Activated T-cell treated with anti-CD3 and anti-CD28 coated beads, Interleukin-2, amount 50 U/mL, for 72 hours (primary cell): ENCODE measurements at regions not wholly inside any gene's neighbourhood (a gene's known extent, or its start where the extent isn't known, plus 50 kb on each side); places are given as distances from the start of the nearest gene placed in this dataset.

ENCODE experiments used
- ATAC-seq, 2 donors: fragments of 150-1000 bp; cut with Tn5 transposase; replicated peaks in 1 of 2; 2 replicates each; pipeline ENCODE4 v1.10.0; 2021; ENCODE audit warnings: moderate library complexity in 2 of 2, mild to moderate bottlenecking in 1 of 2
- DNase-seq, 2 donors: peaks; one replicate each; pipeline ENCODE4 v3.0.0; 2021 to 2022; ENCODE audit warnings: mixed read lengths in 1 of 2
- H3K27ac Mint-ChIP-seq: one replicate; pipeline ENCODE4 v1.8.0; 2022; ENCODE audit warnings: mild to moderate bottlenecking, moderate library complexity, mixed read lengths
- H3K27me3 Mint-ChIP-seq: one replicate; pipeline ENCODE4 v1.8.0; 2022; ENCODE audit warnings: low read depth, mixed read lengths
- H3K36me3 Mint-ChIP-seq, 2 donors: one replicate each; pipeline ENCODE4 v1.8.0; 2022; ENCODE audit warnings: mixed read lengths in 2 of 2, mild to moderate bottlenecking in 1 of 2; ENCODE audit not compliant: insufficient read depth in 2 of 2
- H3K4me1 Mint-ChIP-seq: one replicate; pipeline ENCODE4 v1.8.0; 2022; ENCODE audit warnings: low read depth, mixed read lengths
- H3K4me3 Mint-ChIP-seq, 2 donors: one replicate each; pipeline ENCODE4 v1.8.0; 2022; ENCODE audit warnings: mild to moderate bottlenecking in 2 of 2, mixed read lengths in 2 of 2, moderate library complexity in 2 of 2
- H3K9me3 Mint-ChIP-seq, 2 donors: one replicate each; pipeline ENCODE4 v1.8.0; 2022; ENCODE audit warnings: mixed read lengths in 2 of 2

DNA sequence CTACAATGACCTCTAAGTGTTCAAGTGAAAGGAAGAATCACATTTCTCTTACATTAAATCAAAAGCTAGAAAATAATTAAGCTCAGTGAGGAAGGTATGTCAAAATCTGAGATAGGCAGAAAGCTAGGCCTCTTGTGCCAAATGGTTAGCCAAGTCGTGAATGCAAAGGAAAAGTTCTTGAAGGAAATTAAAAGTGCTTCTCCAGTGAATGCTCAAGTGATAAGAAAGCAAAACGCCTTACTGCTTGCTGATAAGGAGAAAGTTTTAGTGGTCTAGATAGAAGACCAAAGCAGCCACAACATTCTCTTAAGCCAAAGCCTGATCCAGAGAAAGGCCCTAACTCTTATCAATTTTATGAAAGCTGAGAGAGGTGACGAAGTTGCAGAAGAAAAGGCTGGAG, 932.3 kb upstream of the ACVR2A start:
- ATAC-seq (no peak), DNase-seq (no peak)
- Mint-ChIP-seq H3K4me3 (no peak overlapping the region), H3K9me3 (no peaks in the 10 kb centered on the region), H3K4me1 (no peaks in the 10 kb centered on the region), H3K36me3 (no peaks in the 10 kb centered on the region), H3K27me3 (no peaks in the 10 kb centered on the region), H3K27ac (no peak overlapping the region)

DNA sequence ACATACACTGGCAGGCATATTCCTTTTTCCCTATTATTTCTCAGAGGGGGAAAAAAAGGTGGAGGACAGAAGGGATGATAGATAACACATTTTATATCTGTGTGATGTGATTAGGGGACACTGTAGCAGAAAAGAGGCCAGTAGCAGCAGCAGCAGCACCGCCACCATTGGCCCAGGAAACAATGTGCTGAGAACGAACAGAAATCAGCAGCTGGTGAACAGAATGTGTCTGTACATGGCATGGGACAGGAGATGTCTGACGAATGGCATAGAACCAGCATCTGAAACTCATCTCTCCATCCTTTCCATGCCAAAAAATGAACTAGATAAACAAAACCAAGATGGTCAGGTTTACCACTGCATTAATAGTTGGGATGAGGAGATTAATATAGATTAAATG, 936.1 kb upstream of the ACVR2A start:
- DNase-seq (no peak), ATAC-seq (no peak)
- no peak overlapping the region for H3K4me3 Mint-ChIP-seq
- H3K36me3 Mint-ChIP-seq: no peaks in the 10 kb centered on the region
- no peaks in the 10 kb centered on the region for H3K27me3 Mint-ChIP-seq
- H3K9me3 Mint-ChIP-seq: peaks cover 0 to 2% of the 10 kb centered on the region in 2 donors
- H3K27ac Mint-ChIP-seq: no peak overlapping the region
- H3K4me1 Mint-ChIP-seq: no peaks in the 10 kb centered on the region

- DNase-seq: no peak
- no peaks in the 10 kb centered on the region for H3K27me3 Mint-ChIP-seq
- no peak overlapping the region for H3K4me3 Mint-ChIP-seq
- no peak overlapping the region for H3K27ac Mint-ChIP-seq
- no peaks in the 10 kb centered on the region for H3K4me1 Mint-ChIP-seq
- no peaks in the 10 kb centered on the region for H3K36me3 Mint-ChIP-seq
- H3K9me3 Mint-ChIP-seq: no peaks in the 10 kb centered on the region
- ATAC-seq: no peak
These were observed 946.7 kb upstream of the ACVR2A start for GRCh38 chr2:146898083-146898482.

- H3K4me1 Mint-ChIP-seq: no peaks in the 10 kb centered on the region
- peaks cover 0 to 2% of the 10 kb centered on the region in 2 donors for H3K9me3 Mint-ChIP-seq
- no peak overlapping the region for H3K4me3 Mint-ChIP-seq
- ATAC-seq (no peak), DNase-seq (no peak)
- no peaks in the 10 kb centered on the region for H3K27me3 Mint-ChIP-seq
- no peak overlapping the region for H3K27ac Mint-ChIP-seq
- H3K36me3 Mint-ChIP-seq: no peaks in the 10 kb centered on the region
These were observed 950.3 kb upstream of the ACVR2A start for GRCh38 chr2:146894514-146894913.

DNA sequence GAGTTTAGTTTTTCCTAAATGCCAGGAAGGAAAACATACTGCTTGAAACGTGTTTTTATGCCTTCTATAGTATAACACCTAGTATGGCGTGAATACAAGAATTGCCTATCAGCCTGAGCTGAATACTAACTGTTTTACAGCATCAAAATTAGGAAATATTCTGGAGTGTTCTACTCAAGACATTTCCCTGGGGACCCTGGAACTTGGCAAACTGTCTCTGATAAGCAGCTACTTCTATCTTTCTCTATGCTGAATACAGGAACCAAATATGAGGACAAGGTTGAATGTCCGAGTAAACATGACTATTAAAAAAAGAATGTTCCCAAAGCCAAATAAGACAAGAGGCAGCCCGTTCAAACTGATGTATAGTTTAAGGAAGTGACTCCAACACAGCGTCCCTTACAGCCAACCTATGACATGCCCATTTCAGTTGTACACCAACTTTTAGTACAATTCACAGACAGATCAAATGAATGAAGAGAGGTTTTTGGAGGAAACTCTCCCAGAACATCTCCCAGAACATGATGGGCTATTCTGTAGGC, 951.3 kb upstream of the ACVR2A start:
- no peak for DNase-seq
- H3K4me3 Mint-ChIP-seq: no peak overlapping the region
- ATAC-seq: no peak
- H3K36me3 Mint-ChIP-seq: no peaks in the 10 kb centered on the region
- no peaks in the 10 kb centered on the region for H3K27me3 Mint-ChIP-seq
- H3K27ac Mint-ChIP-seq: no peak overlapping the region
- H3K9me3 Mint-ChIP-seq: peaks cover 0 to 2% of the 10 kb centered on the region in 2 donors
- no peaks in the 10 kb centered on the region for H3K4me1 Mint-ChIP-seq

- Mint-ChIP-seq H3K27ac (no peak overlapping the region), H3K4me3 (no peak overlapping the region), H3K9me3 (peaks cover 0 to 2% of the 10 kb centered on the region in 2 donors), H3K4me1 (no peaks in the 10 kb centered on the region), H3K36me3 (no peaks in the 10 kb centered on the region), H3K27me3 (no peaks in the 10 kb centered on the region)
- DNase-seq (no peak), ATAC-seq (no peak)
These were observed 954.3 kb upstream of the ACVR2A start for GRCh38 chr2:146890491-146890890.

GRCh38 chr2:146879882-146880281, 964.9 kb upstream of the ACVR2A start:
- no peak overlapping the region for H3K4me3 Mint-ChIP-seq

DNA sequence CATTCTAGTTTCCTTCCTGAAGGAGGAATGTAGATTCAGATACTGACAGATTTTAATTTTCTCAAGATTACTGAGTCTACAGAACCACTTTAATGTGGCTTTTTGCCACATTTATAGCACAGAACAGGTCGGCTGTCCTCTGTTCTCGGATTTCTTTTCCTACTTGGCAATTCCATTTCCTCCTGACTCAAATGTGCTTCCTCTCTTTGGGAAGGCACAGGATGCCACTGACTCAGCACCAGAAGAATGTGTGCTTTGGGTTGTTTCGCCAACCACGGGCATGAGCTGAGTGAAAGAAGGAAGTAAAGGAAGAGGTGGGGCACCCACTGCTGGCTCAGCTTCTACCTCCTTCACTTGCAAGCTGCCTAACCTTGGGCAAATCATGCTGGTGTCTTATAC, 970.6 kb upstream of the ACVR2A start:
- no peaks in the 10 kb centered on the region for H3K4me1 Mint-ChIP-seq
- peaks cover 0 to 4% of the 10 kb centered on the region in 2 donors for H3K9me3 Mint-ChIP-seq
- no peak for ATAC-seq
- peaks cover 0 to 2% of the 10 kb centered on the region in 2 donors for H3K36me3 Mint-ChIP-seq
- DNase-seq: no peak
- no peak overlapping the region for H3K4me3 Mint-ChIP-seq
- no peak overlapping the region for H3K27ac Mint-ChIP-seq
- no peaks in the 10 kb centered on the region for H3K27me3 Mint-ChIP-seq

More at GRCh38 chr2:146879882-146880281, 964.9 kb upstream of the ACVR2A start:
- H3K27me3 Mint-ChIP-seq: no peaks in the 10 kb centered on the region
- peaks cover 3 to 8% of the 10 kb centered on the region in 2 donors for H3K9me3 Mint-ChIP-seq
- H3K27ac Mint-ChIP-seq: no peak overlapping the region
- peaks cover 0 to 2% of the 10 kb centered on the region in 2 donors for H3K36me3 Mint-ChIP-seq
- ATAC-seq: no peak
- no peak for DNase-seq
- no peaks in the 10 kb centered on the region for H3K4me1 Mint-ChIP-seq

DNA sequence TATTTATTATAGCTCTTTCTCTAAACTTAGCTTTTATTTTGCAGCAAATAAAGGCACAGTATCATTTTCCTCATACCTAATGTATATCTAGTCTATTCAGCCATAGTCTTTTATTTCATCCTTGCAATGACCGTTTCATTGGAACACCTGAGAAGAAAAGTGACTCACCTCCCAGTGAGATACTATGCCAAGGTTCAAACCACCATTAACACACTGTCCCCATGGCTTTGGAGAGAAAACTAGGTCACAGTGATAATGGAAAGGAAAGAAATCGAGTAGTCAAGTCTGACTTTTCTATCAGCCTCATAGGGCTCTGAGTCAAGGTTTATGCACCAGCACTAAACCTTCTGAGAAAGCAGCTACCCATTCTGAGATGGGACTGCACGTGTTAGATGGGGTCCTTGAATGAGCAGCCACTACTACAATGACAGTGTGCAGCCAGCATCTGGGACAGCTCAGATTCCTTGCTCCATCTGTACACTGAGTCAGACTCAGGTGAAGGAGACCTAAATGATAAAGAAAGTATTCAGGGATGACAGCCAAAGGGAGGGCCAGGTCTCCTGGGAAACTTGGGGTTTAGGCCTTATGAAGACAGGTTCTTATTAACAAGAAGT, 971.1 kb upstream of the ACVR2A start:
- DNase-seq (no peak), ATAC-seq (peak in 1 of 2 donors; percentile 30)
- Mint-ChIP-seq H3K36me3 (no peaks in the 10 kb centered on the region), H3K4me1 (no peaks in the 10 kb centered on the region), H3K27me3 (no peaks in the 10 kb centered on the region), H3K9me3 (no peaks in the 10 kb centered on the region), H3K27ac (no peak overlapping the region), H3K4me3 (no peak overlapping the region)

- no peak overlapping the region for H3K4me3 Mint-ChIP-seq
- no peaks in the 10 kb centered on the region for H3K27me3 Mint-ChIP-seq
- no peaks in the 10 kb centered on the region for H3K9me3 Mint-ChIP-seq
- DNase-seq (no peak), ATAC-seq (no peak)
- H3K27ac Mint-ChIP-seq: no peak overlapping the region
- H3K4me1 Mint-ChIP-seq: no peaks in the 10 kb centered on the region
- no peaks in the 10 kb centered on the region for H3K36me3 Mint-ChIP-seq
These were observed 971.8 kb upstream of the ACVR2A start for GRCh38 chr2:146873056-146873455.

DNA sequence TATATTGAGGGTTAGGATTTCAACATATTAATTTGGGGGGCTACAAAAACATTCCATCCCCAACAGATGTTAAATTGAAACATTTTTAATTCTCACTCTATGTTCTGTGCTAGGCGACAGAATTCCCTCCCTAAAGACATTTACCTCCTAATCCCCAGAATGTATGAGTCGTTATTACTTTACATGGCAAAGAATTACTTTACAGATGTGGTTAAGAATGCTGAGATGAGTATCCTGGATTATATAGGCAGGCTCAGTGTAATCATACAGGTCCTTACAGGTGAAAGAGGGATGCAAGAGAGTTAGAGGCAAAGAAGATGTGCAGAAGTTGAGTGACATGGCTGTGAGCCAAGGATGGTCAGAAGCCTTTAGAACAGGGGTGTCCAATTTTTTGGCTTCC, 974.1 kb upstream of the ACVR2A start:
- H3K9me3 Mint-ChIP-seq: no peaks in the 10 kb centered on the region
- no peaks in the 10 kb centered on the region for H3K36me3 Mint-ChIP-seq
- no peak for ATAC-seq
- no peak overlapping the region for H3K27ac Mint-ChIP-seq
- no peaks in the 10 kb centered on the region for H3K4me1 Mint-ChIP-seq
- no peak for DNase-seq
- no peaks in the 10 kb centered on the region for H3K27me3 Mint-ChIP-seq
- H3K4me3 Mint-ChIP-seq: no peak overlapping the region

DNA sequence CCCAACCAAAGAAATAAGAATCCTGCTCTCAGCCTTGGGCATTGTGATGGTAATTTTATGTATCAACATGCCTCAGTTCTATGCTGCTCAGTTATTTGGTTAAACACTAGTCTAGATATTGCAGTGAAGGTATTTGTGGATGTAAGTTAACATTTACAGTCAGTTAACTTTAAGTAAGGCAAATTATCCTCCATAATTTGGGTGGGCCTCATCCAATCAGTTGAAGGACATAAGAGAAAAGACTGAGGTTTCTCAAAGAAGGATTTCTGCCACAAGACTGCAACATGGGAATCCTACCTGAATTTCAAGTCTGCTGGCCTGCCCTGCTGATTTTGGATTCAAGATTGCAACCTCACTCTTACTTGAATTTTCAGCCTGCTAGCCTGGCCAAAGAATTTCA, 975.5 kb upstream of the ACVR2A start:
- Mint-ChIP-seq H3K9me3 (no peaks in the 10 kb centered on the region), H3K4me3 (no peak overlapping the region), H3K36me3 (no peaks in the 10 kb centered on the region), H3K27me3 (no peaks in the 10 kb centered on the region), H3K4me1 (no peaks in the 10 kb centered on the region), H3K27ac (no peak overlapping the region)
- DNase-seq (no peak), ATAC-seq (no peak)

DNA sequence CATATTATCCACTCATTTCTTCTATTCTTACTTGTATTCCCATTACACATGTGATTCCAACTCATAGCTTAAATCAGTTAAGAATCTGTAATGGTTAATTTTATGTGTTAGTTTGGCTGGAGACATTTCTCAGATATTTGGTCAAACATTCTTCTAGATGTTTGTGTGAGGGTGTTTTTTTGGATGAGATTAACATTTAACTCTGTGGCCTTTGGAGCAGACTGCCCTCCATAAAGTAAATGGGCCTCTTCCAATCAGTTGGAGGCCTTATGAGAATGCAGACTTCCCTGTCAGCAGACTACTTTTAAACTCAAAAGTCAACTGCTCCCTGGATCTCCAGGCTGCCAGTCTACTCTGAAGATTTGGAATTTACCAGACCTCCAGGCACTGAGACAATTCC, 976.8 kb upstream of the ACVR2A start:
- ATAC-seq (no peak), DNase-seq (no peak)
- peaks cover 0 to 2% of the 10 kb centered on the region in 2 donors for H3K36me3 Mint-ChIP-seq
- H3K27me3 Mint-ChIP-seq: no peaks in the 10 kb centered on the region
- H3K4me3 Mint-ChIP-seq: no peak overlapping the region
- peaks cover 0 to 6% of the 10 kb centered on the region in 2 donors for H3K9me3 Mint-ChIP-seq
- no peaks in the 10 kb centered on the region for H3K4me1 Mint-ChIP-seq
- no peak overlapping the region for H3K27ac Mint-ChIP-seq

- H3K4me1 Mint-ChIP-seq: no peaks in the 10 kb centered on the region
- no peak for ATAC-seq
These were observed 977.3 kb upstream of the ACVR2A start for GRCh38 chr2:146867477-146867986.

More at GRCh38 chr2:146867477-146867986, 977.3 kb upstream of the ACVR2A start:
- Mint-ChIP-seq H3K36me3 (peaks cover 0 to 2% of the 10 kb centered on the region in 2 donors), H3K4me3 (no peak overlapping the region), H3K27me3 (no peaks in the 10 kb centered on the region), H3K27ac (no peak overlapping the region), H3K9me3 (peaks cover 0 to 6% of the 10 kb centered on the region in 2 donors)
- DNase-seq: no peak
